ENCODE measurements at regions not wholly inside any gene's neighbourhood (a gene's known extent, or its start where the extent isn't known, plus 50 kb on each side); places are given as distances from the start of the nearest gene placed in this dataset.

DNA sequence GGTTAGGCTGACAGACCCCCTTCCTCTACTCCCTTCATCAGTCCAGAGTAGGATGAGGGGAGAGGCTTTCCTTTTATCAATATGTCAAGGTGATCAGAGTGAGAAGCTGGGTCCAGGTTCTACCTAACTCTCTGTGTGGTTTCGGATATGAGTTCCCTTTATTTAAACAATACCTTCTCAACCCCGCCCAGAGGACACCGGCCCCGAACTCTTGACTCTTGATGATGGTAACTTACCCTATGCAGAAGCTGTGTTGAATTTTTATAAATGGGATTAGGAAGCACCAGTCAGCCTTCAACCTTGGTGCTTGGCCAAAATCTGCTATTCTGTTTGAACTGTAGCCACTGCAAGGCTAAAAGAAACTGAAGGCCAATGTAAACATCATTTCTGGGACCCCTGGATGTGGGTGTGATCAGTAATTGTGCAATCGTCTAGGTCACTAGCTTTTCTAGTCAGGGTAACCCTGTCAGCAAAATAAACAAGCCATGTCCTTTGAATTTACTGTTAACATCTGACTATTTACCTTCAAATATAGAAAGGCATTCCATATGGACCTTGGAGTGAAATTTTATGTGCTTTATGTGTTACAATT lies 398.3 kb downstream of the SEC16B start:
- H3K27ac Mint-ChIP-seq: no peak overlapping the region
- Histone ChIP-seq H3K27me3 (ENCODE audit: control insufficient read depth in 2 of 2, insufficient read depth in 2 of 2, low read length in 2 of 2) (no peaks in the 10 kb centered on the region), H3K4me3 (ENCODE audit: low read length) (no peak overlapping the region), H3K36me3 (ENCODE audit: control insufficient read depth in 2 of 3, insufficient read depth in 3 of 3, low read length in 3 of 3) (no peaks in the 10 kb centered on the region), H3K9me3 (ENCODE audit: control insufficient read depth in 2 of 3, low read length in 3 of 3) (no peaks in the 10 kb centered on the region), H3K4me1 (ENCODE audit: control insufficient read depth in 2 of 2, insufficient read depth in 2 of 2, low read length in 2 of 2) (no peaks in the 10 kb centered on the region), H3K27ac (ENCODE audit: low read depth, low read length) (no peak overlapping the region)
- no peaks in the 10 kb centered on the region for H3K36me3 Mint-ChIP-seq
- H3K4me1 Mint-ChIP-seq: no peaks in the 10 kb centered on the region
- intact Hi-C loops (cut with micrococcal nuclease): no loop called here
- CTCF ChIA-PET: no interaction called here
- H3K9me3 Mint-ChIP-seq: peaks cover 0 to 13% (median 6%) of the 10 kb centered on the region in 11 donors
- DNase-seq: no peak
- no peak overlapping the region for H3K4me3 Mint-ChIP-seq
- no peaks in the 10 kb centered on the region for H3K27me3 Mint-ChIP-seq
- ATAC-seq: no peak
- POLR2A ChIA-PET: no interaction called here

DNA sequence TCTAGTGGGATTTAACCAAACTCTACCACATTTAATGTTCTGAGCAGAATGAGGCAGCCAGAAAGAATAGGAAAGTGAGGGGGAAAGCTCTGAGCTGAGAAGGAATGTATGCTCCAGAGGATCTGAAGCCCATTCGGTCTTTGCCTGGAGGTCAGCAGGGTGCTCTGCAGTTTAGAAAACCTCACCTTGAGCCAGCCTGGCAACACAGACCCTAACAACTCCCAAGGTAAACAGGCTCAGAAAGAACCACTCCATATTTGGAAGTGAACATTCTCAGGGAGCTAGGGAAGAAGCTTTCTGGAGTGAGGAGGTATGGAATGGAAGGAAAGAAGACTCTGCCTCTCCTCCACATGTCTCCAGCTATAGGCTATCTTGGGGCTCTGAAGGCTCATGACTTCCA lies 398.8 kb downstream of the SEC16B start:
- Mint-ChIP-seq H3K9me3 (peaks cover 0 to 11% (median 6%) of the 10 kb centered on the region in 11 donors), H3K4me3 (no peak overlapping the region), H3K27ac (no peak overlapping the region), H3K36me3 (no peaks in the 10 kb centered on the region), H3K4me1 (no peaks in the 10 kb centered on the region), H3K27me3 (no peaks in the 10 kb centered on the region)
- intact Hi-C loops (cut with micrococcal nuclease): no loop called here
- no peaks in the 10 kb centered on the region for H3K27me3 ChIP-seq (ENCODE audit: control insufficient read depth in 2 of 2, insufficient read depth in 2 of 2, low read length in 2 of 2)
- no peak overlapping the region for H3K4me3 ChIP-seq (ENCODE audit: low read length)
- CTCF ChIA-PET: no interaction called here
- POLR2A ChIA-PET: no interaction called here
- H3K4me1 ChIP-seq (ENCODE audit: control insufficient read depth in 2 of 2, insufficient read depth in 2 of 2, low read length in 2 of 2): no peaks in the 10 kb centered on the region
- no peaks in the 10 kb centered on the region for H3K9me3 ChIP-seq (ENCODE audit: control insufficient read depth in 2 of 3, low read length in 3 of 3)
- no peak for DNase-seq
- H3K27ac ChIP-seq (ENCODE audit: low read depth, low read length): no peak overlapping the region
- ATAC-seq: no peak
- H3K36me3 ChIP-seq (ENCODE audit: control insufficient read depth in 2 of 3, insufficient read depth in 3 of 3, low read length in 3 of 3): no peaks in the 10 kb centered on the region

DNA sequence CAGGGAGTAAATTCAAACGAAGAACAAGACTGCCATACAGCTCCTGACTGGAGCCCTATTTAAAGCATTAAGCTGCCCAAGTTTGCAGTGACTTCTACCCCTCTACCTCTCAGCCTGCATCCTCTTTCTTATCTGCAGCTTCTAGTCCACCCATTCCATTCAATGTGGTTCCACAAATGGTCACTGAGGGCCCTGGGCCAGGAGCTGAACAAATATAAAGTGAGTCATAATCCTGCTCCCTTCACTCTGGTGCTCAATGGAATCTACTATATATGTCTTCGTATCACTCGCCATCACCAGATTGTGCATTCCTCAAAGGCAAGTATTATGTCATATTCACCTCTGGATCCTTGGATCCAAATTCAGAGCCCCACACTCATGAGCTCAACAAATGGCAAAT lies 398.7 kb downstream of the BRINP2 start:
- ChIA-PET POLR2A (no interaction called here), CTCF (no interaction called here)
- Mint-ChIP-seq H3K36me3 (no peaks in the 10 kb centered on the region), H3K27ac (no peak overlapping the region), H3K27me3 (no peaks in the 10 kb centered on the region), H3K4me3 (no peak overlapping the region), H3K4me1 (no peaks in the 10 kb centered on the region), H3K9me3 (peaks cover 0 to 11% (median 4%) of the 10 kb centered on the region in 11 donors)
- Histone ChIP-seq H3K4me1 (ENCODE audit: control insufficient read depth in 2 of 2, insufficient read depth in 2 of 2, low read length in 2 of 2) (no peaks in the 10 kb centered on the region), H3K27ac (ENCODE audit: low read depth, low read length) (no peak overlapping the region), H3K36me3 (ENCODE audit: control insufficient read depth in 2 of 3, insufficient read depth in 3 of 3, low read length in 3 of 3) (no peaks in the 10 kb centered on the region), H3K27me3 (ENCODE audit: control insufficient read depth in 2 of 2, insufficient read depth in 2 of 2, low read length in 2 of 2) (no peaks in the 10 kb centered on the region), H3K4me3 (ENCODE audit: low read length) (no peak overlapping the region), H3K9me3 (ENCODE audit: control insufficient read depth in 2 of 3, low read length in 3 of 3) (no peaks in the 10 kb centered on the region)
- ATAC-seq: no peak
- intact Hi-C loops (cut with micrococcal nuclease): no loop called here
- no peak for DNase-seq

DNA sequence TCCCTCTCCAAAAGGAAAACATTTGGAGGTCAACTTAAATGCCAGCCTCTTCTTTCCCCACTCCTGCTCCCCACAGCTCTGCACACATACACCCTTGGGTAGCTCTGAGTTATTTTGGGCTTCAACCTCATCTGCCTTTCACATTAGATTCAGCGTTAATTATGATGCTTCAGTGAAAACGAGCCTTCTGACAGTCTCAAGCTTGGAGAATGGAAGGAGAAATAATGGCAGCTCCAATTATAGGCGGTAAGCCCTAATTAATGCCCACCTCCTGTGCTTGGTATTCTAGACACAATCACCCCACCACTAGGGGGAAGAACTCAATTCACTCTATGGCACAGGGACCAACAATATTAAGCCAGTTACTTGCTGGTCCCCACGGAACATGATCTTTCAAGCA lies 397.9 kb downstream of the BRINP2 start:
- no peaks in the 10 kb centered on the region for H3K36me3 ChIP-seq (ENCODE audit: control insufficient read depth in 2 of 3, insufficient read depth in 3 of 3, low read length in 3 of 3)
- H3K27me3 ChIP-seq (ENCODE audit: control insufficient read depth in 2 of 2, insufficient read depth in 2 of 2, low read length in 2 of 2): no peaks in the 10 kb centered on the region
- no peak for ATAC-seq
- Mint-ChIP-seq H3K36me3 (no peaks in the 10 kb centered on the region), H3K27me3 (no peaks in the 10 kb centered on the region), H3K4me3 (no peak overlapping the region), H3K4me1 (no peaks in the 10 kb centered on the region), H3K9me3 (peaks cover 0 to 11% (median 4%) of the 10 kb centered on the region in 11 donors), H3K27ac (no peak overlapping the region)
- H3K4me3 ChIP-seq (ENCODE audit: low read length): no peak overlapping the region
- ChIA-PET CTCF (no interaction called here), POLR2A (no interaction called here)
- no peaks in the 10 kb centered on the region for H3K4me1 ChIP-seq (ENCODE audit: control insufficient read depth in 2 of 2, insufficient read depth in 2 of 2, low read length in 2 of 2)
- intact Hi-C loops (cut with micrococcal nuclease): no loop called here
- no peak overlapping the region for H3K27ac ChIP-seq (ENCODE audit: low read depth, low read length)
- no peak for DNase-seq
- no peaks in the 10 kb centered on the region for H3K9me3 ChIP-seq (ENCODE audit: control insufficient read depth in 2 of 3, low read length in 3 of 3)

DNA sequence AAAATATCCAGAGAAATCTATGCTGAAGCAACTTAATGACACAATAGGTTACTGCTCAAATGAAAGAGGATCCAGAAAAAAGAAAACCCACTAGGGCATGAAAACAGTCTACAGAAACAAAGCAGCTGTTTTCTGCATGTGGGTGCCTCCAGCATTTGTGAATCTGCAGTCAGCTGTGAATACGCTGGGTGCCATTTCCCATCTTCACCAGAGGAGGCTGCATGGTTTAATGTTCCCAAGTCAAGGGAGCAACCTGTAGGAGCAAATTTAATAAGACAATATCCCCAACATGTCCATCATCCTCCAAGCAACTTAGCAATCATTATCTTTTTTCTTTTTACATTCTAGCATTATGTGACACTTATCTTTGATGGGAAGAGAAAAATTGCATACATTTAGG lies 396.6 kb downstream of the BRINP2 start:
- no peaks in the 10 kb centered on the region for H3K36me3 Mint-ChIP-seq
- Histone ChIP-seq H3K4me3 (ENCODE audit: low read length) (no peak overlapping the region), H3K27me3 (ENCODE audit: control insufficient read depth in 2 of 2, insufficient read depth in 2 of 2, low read length in 2 of 2) (no peaks in the 10 kb centered on the region), H3K9me3 (ENCODE audit: control insufficient read depth in 2 of 3, low read length in 3 of 3) (no peaks in the 10 kb centered on the region), H3K27ac (ENCODE audit: low read depth, low read length) (no peak overlapping the region), H3K36me3 (ENCODE audit: control insufficient read depth in 2 of 3, insufficient read depth in 3 of 3, low read length in 3 of 3) (no peaks in the 10 kb centered on the region), H3K4me1 (ENCODE audit: control insufficient read depth in 2 of 2, insufficient read depth in 2 of 2, low read length in 2 of 2) (no peaks in the 10 kb centered on the region)
- H3K9me3 Mint-ChIP-seq: peaks cover 0 to 8% (median 3%) of the 10 kb centered on the region in 11 donors
- DNase-seq (no peak), ATAC-seq (no peak)
- no peaks in the 10 kb centered on the region for H3K4me1 Mint-ChIP-seq
- no peak overlapping the region for H3K4me3 Mint-ChIP-seq
- CTCF ChIA-PET: no interaction called here
- intact Hi-C loops (cut with micrococcal nuclease): no loop called here
- H3K27ac Mint-ChIP-seq: no peak overlapping the region
- POLR2A ChIA-PET: no interaction called here
- H3K27me3 Mint-ChIP-seq: no peaks in the 10 kb centered on the region

DNA sequence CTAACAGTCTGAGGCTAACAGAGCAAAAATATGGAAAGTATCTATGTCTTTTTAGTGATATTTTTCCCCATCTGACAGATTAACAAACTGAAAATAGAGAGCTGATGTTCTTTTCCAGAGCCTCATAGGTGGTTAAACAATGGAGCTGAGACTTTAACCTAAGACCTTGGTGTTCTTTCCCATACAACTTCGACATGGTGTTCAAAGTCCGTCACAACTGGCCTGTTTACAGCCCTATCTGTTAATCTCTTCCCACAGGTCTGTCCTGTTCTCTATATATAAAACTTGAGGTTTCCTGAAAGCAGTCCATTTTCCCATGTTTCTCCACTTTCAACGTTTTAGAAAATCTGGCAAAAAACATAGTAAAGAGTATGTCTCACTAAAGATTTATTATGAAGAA lies 395.7 kb downstream of the BRINP2 start:
- ATAC-seq: no peak
- intact Hi-C loops (cut with micrococcal nuclease): no loop called here
- no peaks in the 10 kb centered on the region for H3K36me3 ChIP-seq (ENCODE audit: control insufficient read depth in 2 of 3, insufficient read depth in 3 of 3, low read length in 3 of 3)
- H3K9me3 ChIP-seq (ENCODE audit: control insufficient read depth in 2 of 3, low read length in 3 of 3): no peaks in the 10 kb centered on the region
- peaks cover 5 to 15% (median 7%) of the 10 kb centered on the region in 11 donors for H3K9me3 Mint-ChIP-seq
- no peaks in the 10 kb centered on the region for H3K27me3 Mint-ChIP-seq
- H3K4me3 Mint-ChIP-seq: no peak overlapping the region
- H3K4me1 ChIP-seq (ENCODE audit: control insufficient read depth in 2 of 2, insufficient read depth in 2 of 2, low read length in 2 of 2): no peaks in the 10 kb centered on the region
- H3K4me1 Mint-ChIP-seq: no peaks in the 10 kb centered on the region
- no peaks in the 10 kb centered on the region for H3K27me3 ChIP-seq (ENCODE audit: control insufficient read depth in 2 of 2, insufficient read depth in 2 of 2, low read length in 2 of 2)
- no peak for DNase-seq
- POLR2A ChIA-PET: no interaction called here
- no peak overlapping the region for H3K27ac Mint-ChIP-seq
- H3K36me3 Mint-ChIP-seq: no peaks in the 10 kb centered on the region
- no peak overlapping the region for H3K27ac ChIP-seq (ENCODE audit: low read depth, low read length)
- CTCF ChIA-PET: no interaction called here
- H3K4me3 ChIP-seq (ENCODE audit: low read length): no peak overlapping the region

DNA sequence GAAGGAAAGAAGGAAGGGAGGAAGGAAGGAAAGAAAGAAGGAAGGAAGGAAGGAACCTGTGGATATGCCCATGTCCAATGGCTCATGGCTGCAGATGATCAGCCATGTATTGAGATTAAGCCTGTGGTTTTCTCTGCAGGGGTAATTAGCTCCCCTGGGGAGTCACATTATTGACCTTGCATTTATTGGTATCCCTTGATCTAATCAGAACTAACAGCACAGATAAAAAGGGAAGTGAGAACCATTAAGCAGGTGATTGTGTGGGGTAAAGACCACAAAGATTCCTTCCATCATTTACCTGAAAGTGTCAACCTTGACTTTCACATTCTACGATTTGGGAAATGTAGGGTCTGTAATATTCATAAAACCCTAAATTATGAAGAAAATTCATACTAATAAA lies 390.7 kb downstream of the BRINP2 start:
- Mint-ChIP-seq H3K4me1 (no peaks in the 10 kb centered on the region), H3K4me3 (no peak overlapping the region), H3K27ac (no peak overlapping the region), H3K9me3 (peaks cover 3 to 43% (median 17%) of the 10 kb centered on the region in 11 donors), H3K36me3 (peaks cover 0 to 11% (median 0%) of the 10 kb centered on the region in 5 donors), H3K27me3 (no peaks in the 10 kb centered on the region)
- Histone ChIP-seq H3K4me1 (ENCODE audit: control insufficient read depth in 2 of 2, insufficient read depth in 2 of 2, low read length in 2 of 2) (no peaks in the 10 kb centered on the region), H3K27me3 (ENCODE audit: control insufficient read depth in 2 of 2, insufficient read depth in 2 of 2, low read length in 2 of 2) (no peaks in the 10 kb centered on the region), H3K4me3 (ENCODE audit: low read length) (no peak overlapping the region), H3K36me3 (ENCODE audit: control insufficient read depth in 2 of 3, insufficient read depth in 3 of 3, low read length in 3 of 3) (no peaks in the 10 kb centered on the region), H3K9me3 (ENCODE audit: control insufficient read depth in 2 of 3, low read length in 3 of 3) (no peaks in the 10 kb centered on the region), H3K27ac (ENCODE audit: low read depth, low read length) (no peak overlapping the region)
- no peak for ATAC-seq
- POLR2A ChIA-PET: no interaction called here
- DNase-seq: no peak
- intact Hi-C loops (cut with micrococcal nuclease): no loop called here
- CTCF ChIA-PET: no interaction called here

Measured in naive thymus-derived CD4-positive, alpha-beta T cell (primary cell).